ENCODE measurements at regions not wholly inside any gene's neighbourhood (a gene's known extent, or its start where the extent isn't known, plus 50 kb on each side); places are given as distances from the start of the nearest gene placed in this dataset.

- no peak overlapping the region for H3K27ac ChIP-seq
- no peak for DNase-seq
- H3K4me1 ChIP-seq = no peaks in the 10 kb centered on the region
- H3K36me3 ChIP-seq = no peaks in the 10 kb centered on the region
- no peaks in the 10 kb centered on the region for H3K9me3 ChIP-seq
- H3K27me3 ChIP-seq = no peaks in the 10 kb centered on the region
- H3K4me3 ChIP-seq = no peak overlapping the region
- TF ChIP-seq POLR2A (IDR thresholded peaks at IDR 0.05) (no peak), CTCF (IDR thresholded peaks at IDR 0.05) (peak in 1 of 6 experiments; percentile 36)
Measured at GRCh38 chr4:176563591-176563990, 229.1 kb downstream of the VEGFC start.

GRCh38 chr4:176565049-176565448 lies 227.7 kb downstream of the VEGFC start:
- Histone ChIP-seq H3K4me1 (no peaks in the 10 kb centered on the region), H3K27ac (no peak overlapping the region), H3K27me3 (no peaks in the 10 kb centered on the region), H3K36me3 (no peaks in the 10 kb centered on the region), H3K4me3 (no peak overlapping the region), H3K9me3 (no peaks in the 10 kb centered on the region)
- no peak for DNase-seq
- TF ChIP-seq POLR2A (IDR thresholded peaks at IDR 0.05) (no peak), CTCF (IDR thresholded peaks at IDR 0.05) (no peak)

- no peak overlapping the region for H3K27ac ChIP-seq
- no peaks in the 10 kb centered on the region for H3K9me3 ChIP-seq
- no peaks in the 10 kb centered on the region for H3K4me1 ChIP-seq
- no peaks in the 10 kb centered on the region for H3K36me3 ChIP-seq
- DNase-seq = no peak
- no peak overlapping the region for H3K4me3 ChIP-seq
- H3K27me3 ChIP-seq = no peaks in the 10 kb centered on the region
- TF ChIP-seq POLR2A (IDR thresholded peaks at IDR 0.05) = no peak
- no peak for TF ChIP-seq CTCF (IDR thresholded peaks at IDR 0.05)
Measured at GRCh38 chr4:176566769-176567168, 226.0 kb downstream of the VEGFC start.

GRCh38 chr4:176568238-176568637 lies 224.5 kb downstream of the VEGFC start:
- H3K4me1 ChIP-seq = no peaks in the 10 kb centered on the region
- DNase-seq = no peak
- no peaks in the 10 kb centered on the region for H3K9me3 ChIP-seq
- H3K4me3 ChIP-seq = no peak overlapping the region
- no peaks in the 10 kb centered on the region for H3K27me3 ChIP-seq
- TF ChIP-seq POLR2A (IDR thresholded peaks at IDR 0.05) (no peak), CTCF (IDR thresholded peaks at IDR 0.05) (no peak)
- no peaks in the 10 kb centered on the region for H3K36me3 ChIP-seq
- H3K27ac ChIP-seq = no peak overlapping the region

GRCh38 chr4:176569301-176569700 lies 223.4 kb downstream of the VEGFC start:
- Histone ChIP-seq H3K27me3 (no peaks in the 10 kb centered on the region), H3K36me3 (no peaks in the 10 kb centered on the region), H3K4me3 (no peak overlapping the region), H3K9me3 (no peaks in the 10 kb centered on the region), H3K4me1 (no peaks in the 10 kb centered on the region), H3K27ac (no peak overlapping the region)
- no peak for DNase-seq
- TF ChIP-seq CTCF (IDR thresholded peaks at IDR 0.05) = no peak
- TF ChIP-seq POLR2A (IDR thresholded peaks at IDR 0.05) = no peak

GRCh38 chr4:176571206-176571605 lies 221.5 kb downstream of the VEGFC start:
- no peak for TF ChIP-seq POLR2A (IDR thresholded peaks at IDR 0.05)
- no peak for TF ChIP-seq CTCF (IDR thresholded peaks at IDR 0.05)
- H3K9me3 ChIP-seq = no peaks in the 10 kb centered on the region

More at GRCh38 chr4:176571206-176571605, 221.5 kb downstream of the VEGFC start:
- Histone ChIP-seq H3K27me3 (no peaks in the 10 kb centered on the region), H3K4me3 (no peak overlapping the region), H3K36me3 (no peaks in the 10 kb centered on the region), H3K27ac (no peak overlapping the region), H3K4me1 (no peaks in the 10 kb centered on the region)
- no peak for DNase-seq
